K562 (cell line): ENCODE measurements at regions not wholly inside any gene's neighbourhood (a gene's known extent, or its start where the extent isn't known, plus 50 kb on each side); places are given as distances from the start of the nearest gene placed in this dataset.

Experiments
- ATAC-seq: fragments of 200-7000 bp; cut with Tn5 transposase; 3 replicates; pipeline ENCODE4 v1.9.1; 2020; ENCODE audit warnings: moderate library complexity
- BruUV-seq: library from RNA; stranded (reverse); fragments of 400-500 nt; replicated peaks from 2 replicates; lab custom pipeline; 2021; lab: Mats Ljungman, UMichigan
- CTCF ChIA-PET: fragments of 300-600 bp; formaldehyde crosslinking; extraction: SDS; loops from one replicate; lab custom pipeline; 2021; ENCODE audit warnings: low intra/inter-chr PET ratio; lab: Yijun Ruan, JAX
- POLR2A ChIA-PET: fragments of 300-600, 350-650 bp; sonication (Branson Sonifier 250); formaldehyde crosslinking; extraction: SDS; loops from one replicate; lab custom pipeline; 2021; ENCODE audit warnings: antibody characterized with exemption, inconsistent platforms; lab: Yijun Ruan, JAX
- DNase-seq, 4 experiments: peaks; one replicate each; pipeline versions ENCODE4 v3.0.0 to v3.0.0-alpha.2; 2011 to 2018; ENCODE audit warnings: low spot score in 3 of 4, mixed read lengths in 3 of 4; ENCODE audit errors: extremely low read depth in 1 of 4
- FAIRE-seq: peaks from 2 replicates; lab custom pipeline; 2011; peaks lifted over from hg19 to GRCh38; lab: Jason Lieb, UNC
- H2AFZ ChIP-seq: 2 replicates; pipeline ENCODE4 v1.6.0; 2011; ENCODE audit warnings: low read depth, low read length, control low read depth, inconsistent platforms
- H3K27ac ChIP-seq: fragments of 200-600 bp; 3 replicates; pipeline ENCODE4 v1.8.0; 2011; ENCODE audit warnings: low read depth, mild to moderate bottlenecking, control low read depth, inconsistent platforms, low read length, moderate library complexity, mixed read lengths; ENCODE audit errors: extremely low read depth
- H3K27me3 ChIP-seq, 2 experiments: fragments of 300-600 bp in 1 of 2; 2 replicates in 1 of 2; 3 replicates in 1 of 2; pipeline versions ENCODE4 v1.6.0 to v1.8.0; 2011; ENCODE audit warnings: inconsistent platforms in 2 of 2, low read length in 2 of 2, mild to moderate bottlenecking in 1 of 2, mixed read lengths in 1 of 2, moderate library complexity in 1 of 2; ENCODE audit not compliant: control insufficient read depth in 2 of 2, insufficient read depth in 2 of 2
- H3K36me3 ChIP-seq: fragments of 300-600 bp; 3 replicates; pipeline ENCODE4 v1.8.0; 2011; ENCODE audit warnings: mild to moderate bottlenecking, low read length, inconsistent platforms; ENCODE audit not compliant: control insufficient read depth, insufficient read depth
- H3K4me1 ChIP-seq, 2 experiments: fragments of 200-600 bp in 1 of 2; replicated peaks in 1 of 2; 2 replicates in 1 of 2; 3 replicates in 1 of 2; pipeline versions ENCODE4 v1.5.1 to v1.8.0; 2011; ENCODE audit warnings: inconsistent platforms in 2 of 2, low read length in 2 of 2, mild to moderate bottlenecking in 1 of 2, mixed read lengths in 1 of 2, moderate library complexity in 1 of 2; ENCODE audit not compliant: control insufficient read depth in 2 of 2, insufficient read depth in 2 of 2
- H3K4me2 ChIP-seq: 2 replicates; pipeline ENCODE4 v1.6.1; 2011; ENCODE audit warnings: low read length, control low read depth, inconsistent platforms, mixed read lengths; ENCODE audit not compliant: insufficient read depth
- H3K4me3 ChIP-seq: fragments of 200-600 bp; sonication (generic), shearing (Covaris generic); 2 replicates; pipeline ENCODE4 v1.5.1; 2016; ENCODE audit warnings: control low read depth, inconsistent platforms
- H3K79me2 ChIP-seq: fragments of 200-600 bp; 3 replicates; pipeline ENCODE4 v1.8.0; 2011; ENCODE audit warnings: low read length, inconsistent platforms; ENCODE audit not compliant: control insufficient read depth, insufficient read depth
- H3K9ac ChIP-seq, 2 experiments: 2 replicates each; pipeline versions ENCODE4 v1.6.0 to v1.6.1; 2011; ENCODE audit warnings: low read depth in 2 of 2, low read length in 2 of 2, control low read depth in 1 of 2, inconsistent platforms in 1 of 2, mild to moderate bottlenecking in 1 of 2, mixed read lengths in 1 of 2; ENCODE audit not compliant: insufficient read depth in 1 of 2
- H3K9me1 ChIP-seq: one replicate; pipeline ENCODE4 v1.6.0; 2011; ENCODE audit warnings: inconsistent platforms, mild to moderate bottlenecking, low read length, moderate library complexity; ENCODE audit not compliant: control insufficient read depth, insufficient read depth
- H3K9me3 ChIP-seq: replicated peaks from 2 replicates; pipeline ENCODE4 v1.5.1; 2011; ENCODE audit warnings: low read depth, low read length, inconsistent platforms; ENCODE audit not compliant: control insufficient read depth, insufficient read depth
- H4K20me1 ChIP-seq: replicated peaks from 2 replicates; pipeline ENCODE4 v1.6.1; 2011; ENCODE audit warnings: low read length, inconsistent platforms, mixed read lengths; ENCODE audit not compliant: control insufficient read depth, insufficient read depth
- MECOM ChIP-seq: fragments of 250-450 bp; sonication (Bioruptor Pico); IDR thresholded peaks from 2 replicates; pipeline ENCODE4 v1.8.0; 2022; ENCODE audit warnings: inconsistent platforms
- REST ChIP-seq, 2 experiments: fragments of 450-650 bp; formaldehyde crosslinking in 1 of 2; IDR thresholded peaks; 2 replicates each; pipeline versions ENCODE4 v1.4.0 to v1.6.1; 2014 to 2020; ENCODE audit warnings: mild to moderate bottlenecking in 2 of 2, borderline replicate concordance in 1 of 2, low read depth in 1 of 2
- ZBTB40 ChIP-seq, 2 experiments: fragments of 450-650 bp in 1 of 2; sonication (generic) in 1 of 2; formaldehyde crosslinking in 1 of 2; IDR thresholded peaks; 2 replicates each; pipeline versions ENCODE4 v1.7.1 to v1.9.0; 2016 to 2022; ENCODE audit warnings: inconsistent platforms in 1 of 2, mild to moderate bottlenecking in 1 of 2, missing genetic modification reagents in 1 of 2
- WGBS: fragments of 100-300 bp; shearing (Covaris generic); methylation state at CpG from one replicate; pipeline ENCODE4 v1.1.6; 2016; ENCODE audit warnings: low coverage, mixed read lengths; ENCODE audit not compliant: insufficient coverage; ENCODE audit errors: missing lambda C conversion rate; 5-methylcytosine and 5-hydroxymethylcytosine counted together
- in situ Hi-C: fragments of 300-500 bp; cut with MboI; formaldehyde crosslinking; loops from 4 replicates; pipeline ENCODE4 v1.15.0; 2018; ENCODE audit warnings: inconsistent platforms, mixed read lengths
- intact Hi-C: fragments of 100-400 bp; cut with micrococcal nuclease; formaldehyde crosslinking; loops from 2 replicates; pipeline ENCODE4 v1.14.2; 2022

- TF ChIP-seq REST (IDR thresholded peaks at IDR 0.05; ENCODE audit: borderline replicate concordance) (no peak), REST (CRISPR knock-in tag; IDR thresholded peaks at IDR 0.05; ENCODE audit: low read depth) (no peak)
Measured at GRCh38 chr7:68892236-68892635, 706.0 kb upstream of the AUTS2 start (continued).

GRCh38 chr7:68893411-68893810 is 704.9 kb upstream of the AUTS2 start:
- Histone ChIP-seq H3K9me3 (no peaks in the 10 kb centered on the region), H3K4me2 (no peak overlapping the region), H3K27me3 (no peaks in the 10 kb centered on the region; a peak in 1 of 5 replicates), H3K9me1 (no peaks in the 10 kb centered on the region), H4K20me1 (no peaks in the 10 kb centered on the region), H3K79me2 (no peaks in the 10 kb centered on the region), H3K27ac (no peak overlapping the region), H3K4me1 (no peaks in the 10 kb centered on the region), H3K36me3 (no peaks in the 10 kb centered on the region), H3K4me3 (no peak overlapping the region), H3K9ac (no peak overlapping the region), H2AFZ (no peak overlapping the region)
- CTCF ChIA-PET, result no interaction called here
- in situ Hi-C loops, result no loop called here
- ATAC-seq (no peak), DNase-seq (no peak), FAIRE-seq (no peak)
- BruUV-seq, result no TSS peak
- WGBS, result 1% methylated on average over 4 of the region's 4 CpGs
- intact Hi-C loops, result no loop called here
- POLR2A ChIA-PET, result no interaction called here
- TF ChIP-seq ZBTB40 (IDR thresholded peaks at IDR 0.05) (no peak), ZBTB40 (CRISPR knock-in tag; IDR thresholded peaks at IDR 0.05) (no peak), MECOM (CRISPR knock-in tag) (no peak)
